GM12873 (cell line): ENCODE measurements at regions not wholly inside any gene's neighbourhood (a gene's known extent, or its start where the extent isn't known, plus 50 kb on each side); places are given as distances from the start of the nearest gene placed in this dataset.

ENCODE experiments used
- CTCF ChIP-seq: IDR thresholded peaks from 2 replicates; pipeline ENCODE4 v1.5.1; 2012; ENCODE audit warnings: low read depth, mild to moderate bottlenecking, moderate library complexity, low read length, control low read depth; ENCODE audit not compliant: insufficient read depth; ENCODE audit errors: missing control alignments

- no peak for TF ChIP-seq CTCF
Measured at GRCh38 chr2:223513771-223514455, 88.2 kb downstream of the SCG2 start.

- no peak for TF ChIP-seq CTCF
Measured at GRCh38 chr2:223519471-223519870, 82.7 kb downstream of the SCG2 start.

- no peak for TF ChIP-seq CTCF
Measured at GRCh38 chr2:223522796-223523195, 79.4 kb downstream of the SCG2 start.

GRCh38 chr2:223523551-223524001 is 78.6 kb downstream of the SCG2 start:
- no peak for TF ChIP-seq CTCF

- no peak for TF ChIP-seq CTCF
Measured at GRCh38 chr2:223524066-223524465, 78.1 kb downstream of the SCG2 start.

- no peak for TF ChIP-seq CTCF
Measured at GRCh38 chr2:223526106-223526505, 76.1 kb downstream of the SCG2 start.

GRCh38 chr2:223528036-223528435 is 74.1 kb downstream of the SCG2 start:
- TF ChIP-seq CTCF, result no peak
